AG10803 (cell line): ENCODE measurements at regions not wholly inside any gene's neighbourhood (a gene's known extent, or its start where the extent isn't known, plus 50 kb on each side); places are given as distances from the start of the nearest gene placed in this dataset.

Experiments
- DNase-seq: peaks from one replicate; pipeline ENCODE4 v3.0.0; 2010; ENCODE audit warnings: low read depth
- H3K4me3 ChIP-seq: 2 replicates; pipeline ENCODE4 v1.5.1; 2011; ENCODE audit warnings: mild to moderate bottlenecking, low read length, control low read depth
- CTCF ChIP-seq: conservative IDR thresholded peaks from 2 replicates; pipeline ENCODE4 v1.5.1; 2011; ENCODE audit warnings: mild to moderate bottlenecking, low read length, control low read depth, inconsistent platforms

- TF ChIP-seq CTCF = no peak
- DNase-seq = no peak
- no peak overlapping the region for H3K4me3 ChIP-seq
Observed at GRCh38 chr13:108534728-108535127, 94.7 kb upstream of the MYO16 start.

GRCh38 chr13:108549934-108550333 lies 79.5 kb upstream of the MYO16 start:
- no peak for TF ChIP-seq CTCF
- no peak overlapping the region for H3K4me3 ChIP-seq
- no peak for DNase-seq

DNA sequence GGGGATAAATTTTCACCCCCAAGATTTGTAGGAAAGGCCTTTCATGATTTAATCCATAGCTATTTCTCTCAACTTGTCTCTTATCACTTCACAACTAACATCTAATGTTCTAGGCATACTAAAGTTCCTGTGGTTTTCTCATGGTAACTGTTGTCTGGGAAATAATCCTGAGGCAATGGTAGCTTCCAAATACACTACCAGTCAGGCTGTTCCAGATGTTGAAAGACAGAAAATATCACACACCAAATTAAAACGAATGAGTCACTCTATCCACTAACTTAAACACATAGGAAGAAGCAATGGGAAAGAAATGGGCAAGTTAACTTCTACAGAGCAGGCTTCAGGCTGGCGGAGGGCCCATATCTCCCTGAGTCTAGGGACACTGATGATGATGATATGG lies 77.7 kb upstream of the MYO16 start:
- no peak for DNase-seq
- no peak for TF ChIP-seq CTCF
- no peak overlapping the region for H3K4me3 ChIP-seq

DNA sequence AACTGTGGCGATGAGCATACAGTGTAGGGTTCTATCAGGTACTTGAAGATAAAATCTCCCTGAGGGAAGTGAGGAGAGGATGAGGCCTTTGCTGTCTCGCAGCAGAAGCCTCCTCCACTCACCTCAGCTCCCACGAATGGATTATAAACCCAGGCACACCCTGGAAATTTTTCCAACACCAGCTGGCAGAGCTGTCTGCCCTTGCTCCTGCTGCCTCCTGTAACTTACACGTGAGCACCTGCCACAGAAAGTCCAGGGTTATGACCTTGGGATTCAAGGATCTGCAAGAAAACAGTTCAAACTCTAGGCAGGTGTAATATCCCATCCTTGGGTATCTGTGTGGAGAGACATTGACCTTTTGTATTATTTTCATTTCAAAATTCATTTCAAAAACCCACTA lies 70.9 kb upstream of the MYO16 start:
- no peak for TF ChIP-seq CTCF
- DNase-seq = no peak
- no peak overlapping the region for H3K4me3 ChIP-seq

DNA sequence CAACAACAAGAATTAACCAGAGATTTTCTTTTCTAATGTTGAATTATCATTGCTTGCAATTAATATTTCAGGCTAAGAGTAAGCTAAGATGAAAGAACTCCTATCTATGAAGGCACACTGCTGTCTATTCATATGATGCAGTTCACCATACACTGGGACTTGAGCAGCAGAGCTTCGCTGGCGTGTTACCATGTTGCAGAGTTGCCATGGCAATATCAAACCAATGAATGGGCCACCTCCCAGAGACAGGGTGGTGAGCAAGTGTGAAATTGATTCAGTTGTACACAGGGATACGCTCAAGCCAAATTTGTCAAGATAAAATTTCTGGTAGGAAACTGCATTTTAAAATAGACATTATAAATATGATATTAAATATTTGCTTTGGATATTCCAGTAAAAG lies 69.3 kb upstream of the MYO16 start:
- no peak overlapping the region for H3K4me3 ChIP-seq
- no peak for DNase-seq
- no peak for TF ChIP-seq CTCF

GRCh38 chr13:108561149-108561548 lies 68.3 kb upstream of the MYO16 start:
- DNase-seq = no peak
- no peak for TF ChIP-seq CTCF

GRCh38 chr13:108566413-108567170 lies 62.8 kb upstream of the MYO16 start:
- TF ChIP-seq CTCF = no peak
- DNase-seq = no peak
- H3K4me3 ChIP-seq = no peak overlapping the region

More at GRCh38 chr13:108561149-108561548, 68.3 kb upstream of the MYO16 start:
- no peak overlapping the region for H3K4me3 ChIP-seq
